Thyroid gland (tissue), 4 donors: ENCODE measurements at regions not wholly inside any gene's neighbourhood (a gene's known extent, or its start where the extent isn't known, plus 50 kb on each side); places are given as distances from the start of the nearest gene placed in this dataset.

Source experiments
- DNase-seq, 2 donors: peaks; one replicate each; pipeline ENCODE4 v3.0.0-alpha.2; 2019
- H3K27ac ChIP-seq, 3 donors: fragments of 200-600 bp; sonication (generic); 1 replicate in 2 of 3; 2 replicates in 1 of 3; pipeline ENCODE4 v1.5.1; 2016 to 2019; ENCODE audit warnings: mild to moderate bottlenecking in 1 of 3, moderate library complexity in 1 of 3
- H3K27me3 ChIP-seq: fragments of 200-600 bp; sonication (generic); one replicate; pipeline ENCODE4 v1.5.1; 2019
- H3K36me3 ChIP-seq, 2 donors: fragments of 200-600 bp; sonication (generic); one replicate each; pipeline ENCODE4 v1.5.1; 2016 to 2019
- H3K4me1 ChIP-seq, 2 donors: fragments of 200-600 bp; sonication (generic); one replicate each; pipeline ENCODE4 v1.5.1; 2017 to 2019
- H3K4me3 ChIP-seq, 3 donors: fragments of 200-600 bp; sonication (generic); replicated peaks in 1 of 3; 1 replicate in 2 of 3; 2 replicates in 1 of 3; pipeline ENCODE4 v1.5.1; 2016; ENCODE audit warnings: mild to moderate bottlenecking in 1 of 3
- H3K9me3 ChIP-seq: fragments of 200-600 bp; sonication (generic); one replicate; pipeline ENCODE4 v1.5.1; 2017
- POLR2A ChIP-seq, 2 donors: fragments of 450-650 bp; IDR thresholded peaks; one replicate each; pipeline ENCODE4 v1.6.1; 2017; ENCODE audit warnings: antibody characterized with exemption in 2 of 2, mild to moderate bottlenecking in 2 of 2, moderate library complexity in 1 of 2
- WGBS, 2 donors: methylation state at CpG; one replicate each; pipeline ENCODE4 v1.1.5; 2017; 5-methylcytosine and 5-hydroxymethylcytosine counted together
- intact Hi-C: fragments of 100-400 bp; cut with DNase I; formaldehyde crosslinking; loops from one replicate; pipeline ENCODE4 v1.15.1; 2023
- TF ChIP-seq, protein P1 (sequence below), 6 experiments: fragments of 200-600 bp in 3 of 6; fragments of 450-650 bp in 3 of 6; sonication (generic) in 3 of 6; IDR thresholded peaks; one replicate each; pipeline ENCODE4 v1.5.1; 2016 to 2019; ENCODE audit warnings: antibody characterized with exemption in 6 of 6, mild to moderate bottlenecking in 2 of 6, inconsistent platforms in 1 of 6, moderate library complexity in 1 of 6

- 93 to 95% methylated on average over 2 of the region's 2 CpGs for WGBS, 2 donors
Observed at GRCh38 chr2:144329472-144329871, 190.4 kb downstream of the ZEB2 start.

DNA sequence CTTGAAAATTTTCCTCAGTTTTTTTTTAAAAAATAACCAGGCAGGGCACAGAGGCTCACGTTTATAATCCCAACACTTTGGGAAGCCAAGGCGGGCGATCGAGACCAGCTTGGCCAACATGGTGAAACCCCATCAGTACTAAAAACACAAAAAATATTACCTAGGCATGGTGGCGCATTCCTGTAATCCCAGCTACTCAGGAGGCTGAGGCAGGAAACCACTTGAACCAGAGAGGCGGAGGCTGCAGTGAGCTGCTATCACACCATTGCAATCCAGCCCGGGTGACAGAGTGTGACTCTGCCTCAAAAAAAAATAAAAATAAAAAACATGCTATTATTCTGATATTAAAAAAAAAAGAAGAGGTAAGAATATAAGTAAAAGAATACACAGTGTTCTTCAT is 191.0 kb downstream of the ZEB2 start:
- intact Hi-C loops: no loop called here
- Histone ChIP-seq H3K36me3 (no peaks in the 10 kb centered on the region), H3K4me3 (no peak overlapping the region), H3K27ac (no peak overlapping the region), H3K9me3 (no peaks in the 10 kb centered on the region), H3K4me1 (peaks cover 0 to 4% of the 10 kb centered on the region in 2 donors), H3K27me3 (no peaks in the 10 kb centered on the region)
- 85 to 92% methylated on average over 7 of the region's 7 CpGs for WGBS, 2 donors
- no peak for DNase-seq
- TF ChIP-seq, protein P1, sequence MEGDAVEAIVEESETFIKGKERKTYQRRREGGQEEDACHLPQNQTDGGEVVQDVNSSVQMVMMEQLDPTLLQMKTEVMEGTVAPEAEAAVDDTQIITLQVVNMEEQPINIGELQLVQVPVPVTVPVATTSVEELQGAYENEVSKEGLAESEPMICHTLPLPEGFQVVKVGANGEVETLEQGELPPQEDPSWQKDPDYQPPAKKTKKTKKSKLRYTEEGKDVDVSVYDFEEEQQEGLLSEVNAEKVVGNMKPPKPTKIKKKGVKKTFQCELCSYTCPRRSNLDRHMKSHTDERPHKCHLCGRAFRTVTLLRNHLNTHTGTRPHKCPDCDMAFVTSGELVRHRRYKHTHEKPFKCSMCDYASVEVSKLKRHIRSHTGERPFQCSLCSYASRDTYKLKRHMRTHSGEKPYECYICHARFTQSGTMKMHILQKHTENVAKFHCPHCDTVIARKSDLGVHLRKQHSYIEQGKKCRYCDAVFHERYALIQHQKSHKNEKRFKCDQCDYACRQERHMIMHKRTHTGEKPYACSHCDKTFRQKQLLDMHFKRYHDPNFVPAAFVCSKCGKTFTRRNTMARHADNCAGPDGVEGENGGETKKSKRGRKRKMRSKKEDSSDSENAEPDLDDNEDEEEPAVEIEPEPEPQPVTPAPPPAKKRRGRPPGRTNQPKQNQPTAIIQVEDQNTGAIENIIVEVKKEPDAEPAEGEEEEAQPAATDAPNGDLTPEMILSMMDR (IDR thresholded peaks at IDR 0.05): no peak
- no peak for TF ChIP-seq POLR2A (IDR thresholded peaks at IDR 0.05)

More at GRCh38 chr2:144329472-144329871, 190.4 kb downstream of the ZEB2 start:
- DNase-seq: no peak
- Histone ChIP-seq H3K4me3 (no peak overlapping the region), H3K4me1 (peaks cover 0 to 4% of the 10 kb centered on the region in 2 donors), H3K27ac (no peak overlapping the region), H3K9me3 (no peaks in the 10 kb centered on the region), H3K27me3 (no peaks in the 10 kb centered on the region), H3K36me3 (no peaks in the 10 kb centered on the region)
- no peak for TF ChIP-seq POLR2A (IDR thresholded peaks at IDR 0.05)
- TF ChIP-seq, protein P1 (IDR thresholded peaks at IDR 0.05): no peak
- intact Hi-C loops: no loop called here

DNA sequence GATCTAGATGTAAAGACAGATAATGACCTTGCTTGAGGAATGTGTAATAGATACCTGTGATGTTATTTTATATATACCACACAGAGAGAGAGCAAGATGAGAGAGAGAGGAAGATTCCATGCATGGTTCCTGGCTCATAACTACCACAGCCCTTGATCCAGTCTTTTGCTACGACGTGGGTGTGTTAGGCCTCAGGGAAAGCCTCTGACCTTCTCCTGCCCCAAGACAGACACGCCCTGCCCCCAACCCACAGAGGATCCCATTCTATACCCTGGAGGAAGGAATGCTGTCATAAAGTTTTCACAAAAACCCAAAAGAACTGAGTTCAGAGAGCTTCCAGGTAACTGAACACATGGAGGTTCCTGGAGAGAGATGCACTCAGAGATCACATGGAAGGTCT is 193.1 kb downstream of the ZEB2 start:
- Histone ChIP-seq H3K27ac (no peak overlapping the region), H3K4me1 (no peaks in the 10 kb centered on the region), H3K4me3 (no peak overlapping the region), H3K9me3 (no peaks in the 10 kb centered on the region), H3K27me3 (no peaks in the 10 kb centered on the region), H3K36me3 (no peaks in the 10 kb centered on the region)
- no peak for DNase-seq
- no peak for TF ChIP-seq POLR2A (IDR thresholded peaks at IDR 0.05)
- TF ChIP-seq, protein P1 (IDR thresholded peaks at IDR 0.05): no peak
- intact Hi-C loops: no loop called here
- WGBS, 2 donors: 96% methylated on average over 3 of the region's 3 CpGs

DNA sequence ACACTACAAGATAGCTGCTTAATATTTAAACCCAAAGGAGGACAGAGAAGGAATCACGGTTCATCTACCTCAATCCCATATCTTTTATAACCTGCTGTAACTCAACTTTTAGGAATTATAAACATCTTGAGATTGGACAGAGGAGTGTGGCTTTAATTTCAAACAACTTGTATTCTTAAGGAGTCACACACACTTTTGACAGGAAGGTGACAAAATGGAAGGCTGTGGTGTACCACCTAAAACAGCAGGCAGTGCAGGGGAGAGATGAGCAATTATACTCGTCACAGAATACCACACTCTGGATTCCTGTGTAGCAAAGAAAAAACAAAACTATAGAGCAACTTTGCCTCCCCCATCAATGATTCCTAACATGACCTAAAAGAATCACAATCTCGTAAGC is 194.8 kb downstream of the ZEB2 start:
- TF ChIP-seq, protein P1 (IDR thresholded peaks at IDR 0.05): no peak
- TF ChIP-seq POLR2A (IDR thresholded peaks at IDR 0.05): no peak
- Histone ChIP-seq H3K36me3 (no peaks in the 10 kb centered on the region), H3K27me3 (no peaks in the 10 kb centered on the region), H3K27ac (no peak overlapping the region), H3K4me1 (peaks cover 0 to 5% of the 10 kb centered on the region in 2 donors), H3K4me3 (no peak overlapping the region), H3K9me3 (no peaks in the 10 kb centered on the region)
- no peak for DNase-seq
- 88 to 92% methylated on average over 3 of the region's 3 CpGs for WGBS, 2 donors
- intact Hi-C loops: no loop called here

DNA sequence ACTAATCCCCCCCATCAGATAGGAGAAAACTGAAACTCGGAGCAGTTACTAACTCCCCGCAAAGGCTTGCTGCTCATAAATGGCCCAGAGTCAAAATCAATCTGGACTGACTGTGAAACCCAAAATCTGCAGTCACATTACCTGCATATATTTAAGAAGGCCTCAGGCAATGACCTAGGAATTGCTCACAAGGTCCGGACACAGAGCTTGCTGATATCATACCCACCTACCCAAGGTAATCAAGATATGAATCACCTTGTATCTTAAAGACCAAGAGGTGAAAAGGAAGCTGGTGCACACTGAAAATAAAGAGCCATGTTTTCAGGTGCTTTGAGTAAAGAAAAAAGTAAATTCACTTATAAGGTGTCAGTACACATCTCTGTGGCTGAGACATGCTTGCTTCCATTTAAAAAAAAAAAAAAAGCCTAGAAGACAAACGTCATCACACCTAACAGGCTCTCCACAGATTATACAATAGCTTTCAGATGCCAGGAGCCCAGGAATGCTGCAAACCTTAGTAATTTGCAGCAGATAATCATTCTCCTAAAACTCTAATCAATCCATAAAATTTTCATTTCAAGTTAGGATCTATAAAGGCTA is 195.4 kb downstream of the ZEB2 start:
- Histone ChIP-seq H3K9me3 (no peaks in the 10 kb centered on the region), H3K36me3 (no peaks in the 10 kb centered on the region), H3K27ac (no peak overlapping the region), H3K4me1 (peaks cover 0 to 5% of the 10 kb centered on the region in 2 donors), H3K4me3 (no peak overlapping the region), H3K27me3 (no peaks in the 10 kb centered on the region)
- intact Hi-C loops: no loop called here
- TF ChIP-seq POLR2A (IDR thresholded peaks at IDR 0.05): no peak
- TF ChIP-seq, protein P1 (IDR thresholded peaks at IDR 0.05): no peak
- no peak for DNase-seq
- 86 to 89% methylated on average over 4 of the region's 4 CpGs for WGBS, 2 donors
